ENCODE measurements at regions not wholly inside any gene's neighbourhood (a gene's known extent, or its start where the extent isn't known, plus 50 kb on each side); places are given as distances from the start of the nearest gene placed in this dataset.

GRCh38 chr3:23086831-23087230 lies 116.3 kb upstream of the UBE2E2 start:
- Histone ChIP-seq H3K9ac (ENCODE audit: insufficient read depth, low read depth, low read length) (no peak overlapping the region), H3K4me3 (replicated peaks in 1 of 3; ENCODE audit: insufficient read depth in 1 of 3, low read depth in 2 of 3, low read length in 3 of 3) (no peak overlapping the region), H4K20me1 (ENCODE audit: insufficient read depth, low read length) (no peaks in the 10 kb centered on the region), H3K27me3 (ENCODE audit: control insufficient read depth in 1 of 2, insufficient read depth in 2 of 2, low read length in 2 of 2) (no peaks in the 10 kb centered on the region), H3K27ac (ENCODE audit: extremely low read length, insufficient read depth, low read length) (no peak overlapping the region), H3K9me3 (ENCODE audit: low read length) (no peaks in the 10 kb centered on the region), H3K4me1 (ENCODE audit: insufficient read depth, low read length) (no peaks in the 10 kb centered on the region), H3K36me3 (replicated peaks in 1 of 2; ENCODE audit: control insufficient read depth in 1 of 2, insufficient read depth in 2 of 2, low read length in 2 of 2) (no peaks in the 10 kb centered on the region), H2AFZ (ENCODE audit: low read length) (no peak overlapping the region), H3K79me2 (ENCODE audit: insufficient read depth, low read length) (no peaks in the 10 kb centered on the region), H3K4me2 (ENCODE audit: low read depth, low read length) (no peak overlapping the region)
- WGBS (ENCODE audit: low lambda C conversion rate): 0% methylated on average over 2 of the region's 2 CpGs
- no peak for FAIRE-seq
- in situ Hi-C loops (cut with HindIII; ENCODE audit: extremely low pct_ligation_motif_present, low pct_unique_long_range_greater_than_20kb): no loop called here
- intact Hi-C loops (cut with micrococcal nuclease; ENCODE audit: unreplicated experiment): no loop called here
- no peak for ATAC-seq
- no peak for TF ChIP-seq ZNF451 (CRISPR knock-in tag; IDR thresholded peaks at IDR 0.05)
- TF ChIP-seq HDAC2 (CRISPR knock-in tag; IDR thresholded peaks at IDR 0.05): no peak
- no peak for TF ChIP-seq ZNF605 (CRISPR knock-in tag; IDR thresholded peaks at IDR 0.05)
- TF ChIP-seq ZNF431 (CRISPR knock-in tag; IDR thresholded peaks at IDR 0.05; ENCODE audit: borderline replicate concordance, low read depth): no peak
- no peak for TF ChIP-seq ZNF784 (CRISPR knock-in tag; IDR thresholded peaks at IDR 0.05; ENCODE audit: borderline replicate concordance)
- no peak for TF ChIP-seq ZNF101 (CRISPR knock-in tag; IDR thresholded peaks at IDR 0.05; ENCODE audit: borderline replicate concordance, low read depth)
- TF ChIP-seq ZNF589 (CRISPR knock-in tag; conservative IDR thresholded peaks at IDR 0.05): no peak
- TF ChIP-seq TRIM24 (CRISPR knock-in tag; IDR thresholded peaks at IDR 0.05): no peak
- TF ChIP-seq IKZF5 (CRISPR knock-in tag; IDR thresholded peaks at IDR 0.05): no peak
- no peak for TF ChIP-seq ZNF274 (CRISPR knock-in tag; IDR thresholded peaks at IDR 0.05)
- no peak for TF ChIP-seq ZNF530 (CRISPR knock-in tag; IDR thresholded peaks at IDR 0.05; ENCODE audit: low read depth)
- TF ChIP-seq NR2F6 (IDR thresholded peaks at IDR 0.05): no peak
- TF ChIP-seq NR2F6 (CRISPR knock-in tag; IDR thresholded peaks at IDR 0.05): no peak
- no peak for TF ChIP-seq DBP (CRISPR knock-in tag; IDR thresholded peaks at IDR 0.05; ENCODE audit: not compliant biosample characterization)
- BruUV-seq (replicated peaks): no TSS peak
- no peak for DNase-seq (ENCODE audit: low spot score)
- POLR2A ChIA-PET: no interaction called here
- CTCF ChIA-PET (ENCODE audit: low intra/inter-chr PET ratio, low total read pairs): no interaction called here

All from HepG2 (cell line).